Peyer's patch (tissue), 4 donors: ENCODE measurements at regions not wholly inside any gene's neighbourhood (a gene's known extent, or its start where the extent isn't known, plus 50 kb on each side); places are given as distances from the start of the nearest gene placed in this dataset.

Experiments
- POLR2A ChIP-seq, 2 donors: fragments of 450-650 bp; IDR thresholded peaks; one replicate each; pipeline ENCODE4 v1.5.1; 2017; ENCODE audit warnings: antibody characterized with exemption in 2 of 2, mild to moderate bottlenecking in 2 of 2, moderate library complexity in 2 of 2
- TF ChIP-seq, protein P1 (sequence below), 6 experiments: fragments of 450-650 bp in 4 of 6; fragments of 200-600 bp in 2 of 6; sonication (generic) in 1 of 6; IDR thresholded peaks; one replicate each; pipeline ENCODE4 v1.5.1; 2017 to 2019; ENCODE audit warnings: antibody characterized with exemption in 6 of 6, mild to moderate bottlenecking in 3 of 6, moderate library complexity in 1 of 6

DNA sequence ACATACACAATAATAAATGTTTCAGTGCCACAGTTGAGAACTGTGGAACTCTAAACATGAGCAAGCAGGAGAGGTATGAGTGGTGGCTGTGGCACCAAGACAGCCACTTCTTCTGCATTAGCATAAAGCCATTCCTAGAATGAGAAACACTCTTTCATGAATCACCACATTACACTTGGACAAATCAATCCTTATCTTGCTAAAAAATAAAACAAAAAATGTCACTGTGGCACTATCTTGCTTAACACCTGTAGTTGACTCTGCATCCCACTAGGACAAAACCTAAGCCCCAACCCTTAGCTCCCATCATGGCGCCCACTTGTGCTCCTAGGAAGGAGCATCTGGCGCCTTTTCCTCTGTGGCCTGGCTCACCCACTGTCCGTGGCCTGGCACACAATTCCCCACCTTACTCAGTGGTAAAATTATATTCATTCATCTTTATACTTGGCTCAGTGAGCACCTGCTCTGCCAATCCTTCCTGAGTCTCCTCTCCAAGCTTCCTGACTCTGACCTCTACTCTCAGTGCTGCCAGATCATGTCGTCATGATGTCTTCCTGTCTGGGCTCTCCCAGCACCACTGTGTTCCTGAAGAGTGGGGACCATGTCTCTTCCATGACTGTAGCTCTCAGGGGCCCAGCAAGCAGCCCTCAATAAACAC is 272.9 kb downstream of the LNPK start:
- TF ChIP-seq, protein P1, sequence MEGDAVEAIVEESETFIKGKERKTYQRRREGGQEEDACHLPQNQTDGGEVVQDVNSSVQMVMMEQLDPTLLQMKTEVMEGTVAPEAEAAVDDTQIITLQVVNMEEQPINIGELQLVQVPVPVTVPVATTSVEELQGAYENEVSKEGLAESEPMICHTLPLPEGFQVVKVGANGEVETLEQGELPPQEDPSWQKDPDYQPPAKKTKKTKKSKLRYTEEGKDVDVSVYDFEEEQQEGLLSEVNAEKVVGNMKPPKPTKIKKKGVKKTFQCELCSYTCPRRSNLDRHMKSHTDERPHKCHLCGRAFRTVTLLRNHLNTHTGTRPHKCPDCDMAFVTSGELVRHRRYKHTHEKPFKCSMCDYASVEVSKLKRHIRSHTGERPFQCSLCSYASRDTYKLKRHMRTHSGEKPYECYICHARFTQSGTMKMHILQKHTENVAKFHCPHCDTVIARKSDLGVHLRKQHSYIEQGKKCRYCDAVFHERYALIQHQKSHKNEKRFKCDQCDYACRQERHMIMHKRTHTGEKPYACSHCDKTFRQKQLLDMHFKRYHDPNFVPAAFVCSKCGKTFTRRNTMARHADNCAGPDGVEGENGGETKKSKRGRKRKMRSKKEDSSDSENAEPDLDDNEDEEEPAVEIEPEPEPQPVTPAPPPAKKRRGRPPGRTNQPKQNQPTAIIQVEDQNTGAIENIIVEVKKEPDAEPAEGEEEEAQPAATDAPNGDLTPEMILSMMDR (IDR thresholded peaks at IDR 0.05): no peak
- no peak for TF ChIP-seq POLR2A (IDR thresholded peaks at IDR 0.05)
